Glutamatergic neuron (in vitro differentiated cells): ENCODE measurements at regions not wholly inside any gene's neighbourhood (a gene's known extent, or its start where the extent isn't known, plus 50 kb on each side); places are given as distances from the start of the nearest gene placed in this dataset.

Experiments used
- DNase-seq: peaks from one replicate; pipeline ENCODE4 v3.0.0; 2022
- H3K27ac Mint-ChIP-seq: one replicate; pipeline ENCODE4 v1.8.0; 2020; ENCODE audit warnings: mild to moderate bottlenecking, mixed read lengths, inconsistent platforms; ENCODE audit not compliant: unreplicated experiment
- H3K27me3 Mint-ChIP-seq: one replicate; pipeline ENCODE4 v1.8.0; 2020; ENCODE audit warnings: mild to moderate bottlenecking, moderate library complexity, mixed read lengths, inconsistent platforms; ENCODE audit not compliant: unreplicated experiment
- H3K36me3 Mint-ChIP-seq: one replicate; pipeline ENCODE4 v1.8.0; 2020; ENCODE audit warnings: mild to moderate bottlenecking, mixed read lengths, inconsistent platforms; ENCODE audit not compliant: unreplicated experiment
- H3K4me1 Mint-ChIP-seq: one replicate; pipeline ENCODE4 v1.8.0; 2020; ENCODE audit warnings: mild to moderate bottlenecking, low read depth, mixed read lengths, inconsistent platforms; ENCODE audit not compliant: unreplicated experiment
- H3K4me3 Mint-ChIP-seq: one replicate; pipeline ENCODE4 v1.8.0; 2020; ENCODE audit warnings: mild to moderate bottlenecking, mixed read lengths, inconsistent platforms; ENCODE audit not compliant: unreplicated experiment
- H3K9me3 Mint-ChIP-seq: one replicate; pipeline ENCODE4 v1.8.0; 2020; ENCODE audit warnings: mild to moderate bottlenecking, moderate library complexity, mixed read lengths, inconsistent platforms; ENCODE audit not compliant: unreplicated experiment
- TF ChIP-seq, protein P1 (sequence below): fragments of 200-600 bp; sonication (generic); IDR thresholded peaks from one replicate; pipeline ENCODE4 v1.5.0; 2021; ENCODE audit not compliant: partially characterized antibody, unreplicated experiment

- TF ChIP-seq, protein P1, sequence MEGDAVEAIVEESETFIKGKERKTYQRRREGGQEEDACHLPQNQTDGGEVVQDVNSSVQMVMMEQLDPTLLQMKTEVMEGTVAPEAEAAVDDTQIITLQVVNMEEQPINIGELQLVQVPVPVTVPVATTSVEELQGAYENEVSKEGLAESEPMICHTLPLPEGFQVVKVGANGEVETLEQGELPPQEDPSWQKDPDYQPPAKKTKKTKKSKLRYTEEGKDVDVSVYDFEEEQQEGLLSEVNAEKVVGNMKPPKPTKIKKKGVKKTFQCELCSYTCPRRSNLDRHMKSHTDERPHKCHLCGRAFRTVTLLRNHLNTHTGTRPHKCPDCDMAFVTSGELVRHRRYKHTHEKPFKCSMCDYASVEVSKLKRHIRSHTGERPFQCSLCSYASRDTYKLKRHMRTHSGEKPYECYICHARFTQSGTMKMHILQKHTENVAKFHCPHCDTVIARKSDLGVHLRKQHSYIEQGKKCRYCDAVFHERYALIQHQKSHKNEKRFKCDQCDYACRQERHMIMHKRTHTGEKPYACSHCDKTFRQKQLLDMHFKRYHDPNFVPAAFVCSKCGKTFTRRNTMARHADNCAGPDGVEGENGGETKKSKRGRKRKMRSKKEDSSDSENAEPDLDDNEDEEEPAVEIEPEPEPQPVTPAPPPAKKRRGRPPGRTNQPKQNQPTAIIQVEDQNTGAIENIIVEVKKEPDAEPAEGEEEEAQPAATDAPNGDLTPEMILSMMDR: no peak
- Mint-ChIP-seq H3K9me3 (peaks cover 2% of the 10 kb centered on the region), H3K27ac (no peak overlapping the region), H3K36me3 (no peaks in the 10 kb centered on the region), H3K4me3 (no peak overlapping the region), H3K4me1 (peaks cover 7% of the 10 kb centered on the region), H3K27me3 (peaks cover 2% of the 10 kb centered on the region)
- DNase-seq: no peak
These were observed 123.2 kb upstream of the TMEM170B start for GRCh38 chr6:11414176-11414963.

DNA sequence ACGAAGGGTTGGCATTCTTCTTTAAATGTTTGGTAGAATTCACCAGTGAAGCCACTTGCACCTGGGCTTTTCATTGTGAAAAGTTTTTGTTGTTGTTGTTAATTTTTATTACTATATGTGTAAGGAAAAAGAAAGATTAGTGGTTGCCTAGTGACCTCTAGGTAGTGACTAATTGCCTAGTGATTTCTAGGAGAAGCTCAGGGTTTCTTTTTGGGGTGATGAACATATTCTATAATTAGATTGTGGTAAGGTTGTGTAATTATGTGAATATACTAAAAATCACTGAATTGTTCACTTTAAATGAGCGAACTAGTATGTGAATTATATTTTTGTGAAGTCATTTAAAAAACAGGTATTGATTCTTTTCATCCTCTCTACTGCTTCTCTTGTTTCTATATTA lies 123.8 kb upstream of the TMEM170B start:
- Mint-ChIP-seq H3K4me1 (peaks cover 7% of the 10 kb centered on the region), H3K27ac (no peak overlapping the region), H3K4me3 (no peak overlapping the region), H3K9me3 (peaks cover 2% of the 10 kb centered on the region), H3K27me3 (peaks cover 2% of the 10 kb centered on the region), H3K36me3 (no peaks in the 10 kb centered on the region)
- no peak for DNase-seq
- TF ChIP-seq, protein P1: no peak

DNA sequence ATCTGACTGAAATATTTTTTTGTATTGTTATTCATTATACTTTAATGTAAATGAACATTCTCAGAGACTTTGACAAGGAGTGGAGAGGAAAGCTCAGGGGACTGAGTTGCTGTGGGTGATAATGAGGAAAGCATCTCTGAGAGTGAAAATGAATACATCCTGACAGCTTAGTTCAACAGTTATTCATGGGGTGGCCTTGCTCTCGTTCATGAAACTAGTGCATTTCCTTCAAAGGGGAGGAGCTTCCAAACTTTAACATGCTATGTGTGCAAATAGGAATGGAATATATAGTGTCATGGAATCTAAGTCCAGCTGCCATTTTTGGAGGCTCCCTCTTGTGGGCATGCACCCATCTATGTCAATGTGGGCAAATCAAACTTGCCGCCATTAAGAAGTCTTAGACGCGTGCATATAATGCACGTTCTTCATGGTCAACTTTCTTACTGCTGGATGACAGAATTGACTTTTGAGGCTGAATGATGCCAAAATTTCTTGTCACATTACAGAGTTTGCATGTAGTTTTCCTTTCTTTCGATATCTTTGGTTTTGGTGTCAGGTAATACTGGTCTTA lies 124.3 kb upstream of the TMEM170B start:
- H3K36me3 Mint-ChIP-seq: no peaks in the 10 kb centered on the region
- H3K27me3 Mint-ChIP-seq: peaks cover 2% of the 10 kb centered on the region
- no peak overlapping the region for H3K4me3 Mint-ChIP-seq
- TF ChIP-seq, protein P1: no peak
- H3K4me1 Mint-ChIP-seq: peaks cover 7% of the 10 kb centered on the region
- DNase-seq: no peak
- peaks cover 2% of the 10 kb centered on the region for H3K9me3 Mint-ChIP-seq
- no peak overlapping the region for H3K27ac Mint-ChIP-seq

DNA sequence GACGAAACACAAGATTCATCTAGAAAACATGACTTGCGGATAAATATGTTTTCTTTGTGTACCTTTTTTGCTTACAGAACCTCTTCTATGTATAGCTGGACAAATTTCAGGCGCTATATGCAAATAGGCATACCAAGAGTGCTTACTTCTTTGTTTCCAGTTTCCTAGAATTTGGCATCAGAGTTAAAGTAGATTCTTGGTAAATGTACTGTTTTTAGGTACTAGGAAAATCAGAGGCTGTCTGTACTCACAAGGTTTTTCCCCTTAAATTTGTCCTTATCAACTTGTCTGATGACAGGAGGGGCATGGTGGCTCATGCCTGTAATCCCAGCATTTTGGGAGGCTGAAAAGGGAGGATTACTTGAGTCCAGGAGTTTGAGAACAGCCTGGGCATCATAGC lies 124.9 kb upstream of the TMEM170B start:
- Mint-ChIP-seq H3K27ac (no peak overlapping the region), H3K4me3 (no peak overlapping the region), H3K36me3 (no peaks in the 10 kb centered on the region), H3K27me3 (peaks cover 2% of the 10 kb centered on the region), H3K9me3 (peaks cover under 1% of the 10 kb centered on the region), H3K4me1 (peaks cover 7% of the 10 kb centered on the region)
- TF ChIP-seq, protein P1: no peak
- no peak for DNase-seq

GRCh38 chr6:11412011-11412424 lies 125.5 kb upstream of the TMEM170B start:
- Mint-ChIP-seq H3K4me1 (peaks cover 7% of the 10 kb centered on the region), H3K27me3 (peaks cover 2% of the 10 kb centered on the region), H3K27ac (no peak overlapping the region), H3K36me3 (no peaks in the 10 kb centered on the region), H3K4me3 (no peak overlapping the region), H3K9me3 (no peaks in the 10 kb centered on the region)
- TF ChIP-seq, protein P1: no peak
- no peak for DNase-seq
